ENCODE measurements at regions not wholly inside any gene's neighbourhood (a gene's known extent, or its start where the extent isn't known, plus 50 kb on each side); places are given as distances from the start of the nearest gene placed in this dataset.

GRCh38 chrX:139204571-139204897 is 326.0 kb upstream of the F9 start (continued):
- TF ChIP-seq ZNF274 (IDR thresholded peaks at IDR 0.05; ENCODE audit: low read depth, low read length), result no peak
- no peak for TF ChIP-seq SP1 (IDR thresholded peaks at IDR 0.05; ENCODE audit: low read depth)
- TF ChIP-seq ATF3 (IDR thresholded peaks at IDR 0.05), result no peak
- TF ChIP-seq RAD21 (IDR thresholded peaks at IDR 0.05; ENCODE audit: low read depth), result no peak
- TF ChIP-seq CEBPB (IDR thresholded peaks at IDR 0.05; ENCODE audit: low read depth), result no peak
- no peak for TF ChIP-seq CBX3 (IDR thresholded peaks at IDR 0.05; ENCODE audit: low read depth)

DNA sequence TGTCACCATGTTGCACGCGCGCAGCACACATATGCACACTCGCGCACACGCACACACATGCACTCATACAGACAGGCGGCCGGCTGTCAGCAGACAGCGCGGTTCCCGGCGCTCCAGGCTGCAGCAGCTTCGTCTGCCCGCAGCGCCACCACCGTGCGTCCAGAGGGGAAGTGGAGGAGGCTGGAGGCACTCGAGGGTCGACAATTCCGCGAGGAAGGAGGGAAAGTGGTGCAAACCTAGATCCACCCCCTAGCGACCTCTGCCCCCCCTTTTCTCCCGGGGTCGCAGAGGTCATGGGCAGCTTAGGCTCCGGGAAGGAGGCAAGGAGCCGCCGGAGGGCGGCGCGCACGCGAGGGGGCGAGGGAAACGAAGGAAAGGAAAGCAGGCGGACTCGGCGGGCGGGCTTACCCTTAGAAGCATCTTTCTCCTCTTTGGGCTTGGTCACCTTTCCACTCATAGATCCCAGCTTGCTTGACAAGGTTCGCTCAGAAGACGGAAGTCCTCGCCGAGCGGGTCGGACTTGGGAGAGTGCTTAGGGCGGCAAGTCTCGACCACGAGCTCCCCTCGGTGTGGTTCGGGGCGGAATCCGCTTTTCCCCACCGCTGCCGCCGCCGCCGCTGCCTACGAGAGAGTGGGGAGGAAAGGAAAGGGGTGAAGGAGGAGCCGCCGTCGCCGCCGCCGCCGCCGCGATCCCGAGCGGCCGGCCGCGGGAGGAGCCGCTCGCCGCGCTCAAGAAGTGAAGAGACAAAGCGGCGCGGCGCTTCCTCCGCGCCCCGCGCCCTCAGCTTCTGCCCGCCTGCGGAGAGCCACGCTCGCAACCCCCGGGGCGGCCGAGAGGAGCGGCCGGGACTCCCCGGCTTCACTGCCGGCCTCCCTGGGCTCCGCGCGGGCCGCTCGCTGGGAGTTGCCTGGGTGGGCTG is 326.6 kb upstream of the F9 start:
- ATAC-seq, result no peak
- H3K9me2 ChIP-seq (ENCODE audit: insufficient read depth), result no peaks in the 10 kb centered on the region
- no peak overlapping the region for H3K4me2 ChIP-seq (ENCODE audit: low read length)
- no peaks in the 10 kb centered on the region for H4K20me1 ChIP-seq (ENCODE audit: insufficient read depth)
- TF ChIP-seq ZFX (IDR thresholded peaks at IDR 0.05), result no peak
- no peak for TF ChIP-seq CBX3 (IDR thresholded peaks at IDR 0.05; ENCODE audit: low read depth)
- TF ChIP-seq, protein P1, sequence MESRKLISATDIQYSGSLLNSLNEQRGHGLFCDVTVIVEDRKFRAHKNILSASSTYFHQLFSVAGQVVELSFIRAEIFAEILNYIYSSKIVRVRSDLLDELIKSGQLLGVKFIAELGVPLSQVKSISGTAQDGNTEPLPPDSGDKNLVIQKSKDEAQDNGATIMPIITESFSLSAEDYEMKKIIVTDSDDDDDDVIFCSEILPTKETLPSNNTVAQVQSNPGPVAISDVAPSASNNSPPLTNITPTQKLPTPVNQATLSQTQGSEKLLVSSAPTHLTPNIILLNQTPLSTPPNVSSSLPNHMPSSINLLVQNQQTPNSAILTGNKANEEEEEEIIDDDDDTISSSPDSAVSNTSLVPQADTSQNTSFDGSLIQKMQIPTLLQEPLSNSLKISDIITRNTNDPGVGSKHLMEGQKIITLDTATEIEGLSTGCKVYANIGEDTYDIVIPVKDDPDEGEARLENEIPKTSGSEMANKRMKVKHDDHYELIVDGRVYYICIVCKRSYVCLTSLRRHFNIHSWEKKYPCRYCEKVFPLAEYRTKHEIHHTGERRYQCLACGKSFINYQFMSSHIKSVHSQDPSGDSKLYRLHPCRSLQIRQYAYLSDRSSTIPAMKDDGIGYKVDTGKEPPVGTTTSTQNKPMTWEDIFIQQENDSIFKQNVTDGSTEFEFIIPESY (IDR thresholded peaks at IDR 0.05; ENCODE audit: extremely low read depth, insufficient replicate concordance, low read length), result no peak
- no peak for TF ChIP-seq TCF7L2 (IDR thresholded peaks at IDR 0.05; ENCODE audit: borderline replicate concordance, extremely low read depth, insufficient read depth, insufficient read length)
- TF ChIP-seq CEBPB (IDR thresholded peaks at IDR 0.05; ENCODE audit: low read depth), result no peak
- no peak for TF ChIP-seq ATF3 (IDR thresholded peaks at IDR 0.05)
- no peak for TF ChIP-seq SIN3A (IDR thresholded peaks at IDR 0.05; ENCODE audit: low read depth)
- TF ChIP-seq CTCF (IDR thresholded peaks at IDR 0.05 in 2 of 3, conservative IDR thresholded peaks at IDR 0.05 in 1 of 3; ENCODE audit: borderline replicate concordance in 1 of 3, insufficient read depth in 1 of 3, low read depth in 2 of 3, low read length in 2 of 3), result no peak
- no peak for TF ChIP-seq JUND (IDR thresholded peaks at IDR 0.05)
- TF ChIP-seq POLR2A (IDR thresholded peaks at IDR 0.05; ENCODE audit: borderline replicate concordance, extremely low read depth, insufficient read depth, insufficient read length), result no peak
- TF ChIP-seq REST (IDR thresholded peaks at IDR 0.05; ENCODE audit: low read depth), result no peak
- no peak for TF ChIP-seq RAD21 (IDR thresholded peaks at IDR 0.05; ENCODE audit: low read depth)
- no peak for TF ChIP-seq POLR2AphosphoS5 (IDR thresholded peaks at IDR 0.05; ENCODE audit: low read depth, low read length)
- no peak for TF ChIP-seq EZH2phosphoT487 (IDR thresholded peaks at IDR 0.05; ENCODE audit: borderline replicate concordance)
- no peaks in the 10 kb centered on the region for H3K79me2 ChIP-seq (ENCODE audit: insufficient read depth, low read length)
- no peak for DNase-seq (ENCODE audit: low read depth, low spot score)
- H2AFZ ChIP-seq (ENCODE audit: low read depth, low read length, poor library complexity, severe bottlenecking), result no peak overlapping the region
- no peak overlapping the region for H3K27ac ChIP-seq (ENCODE audit: low read depth, low read length)
- CTCF ChIA-PET, result no interaction called here
- H3K36me3 ChIP-seq (ENCODE audit: control insufficient read depth in 1 of 2, insufficient read depth in 2 of 2, low read length in 2 of 2), result no peaks in the 10 kb centered on the region
- intact Hi-C loops (cut with micrococcal nuclease), result no loop called here
- no peaks in the 10 kb centered on the region for H3K4me1 ChIP-seq (ENCODE audit: control insufficient read depth in 1 of 2, insufficient read depth in 2 of 2, low read length in 2 of 2)
- H3K27me3 ChIP-seq (ENCODE audit: insufficient read depth, low read length), result no peaks in the 10 kb centered on the region
- no peak overlapping the region for H3K4me3 ChIP-seq (replicated peaks in 1 of 2; ENCODE audit: low read depth in 1 of 2, low read length in 2 of 2)
- POLR2A ChIA-PET, result no interaction called here
- RAD21 ChIA-PET (ENCODE audit: low non-redundant PET in 1 of 2, low total read pairs in 2 of 2, uncharacterized antibody in 2 of 2, unreplicated experiment in 2 of 2), result no interaction called here
- no TSS peak for BruUV-seq (replicated peaks)
- H3K9ac ChIP-seq (ENCODE audit: low read length), result no peak overlapping the region
- no peaks in the 10 kb centered on the region for H3K9me3 ChIP-seq (ENCODE audit: control insufficient read depth in 1 of 2, insufficient read depth in 1 of 2, low read depth in 1 of 2, low read length in 2 of 2)

Data from HCT116 (cell line).